Uterus (tissue), 2 donors: ENCODE measurements at regions not wholly inside any gene's neighbourhood (a gene's known extent, or its start where the extent isn't known, plus 50 kb on each side); places are given as distances from the start of the nearest gene placed in this dataset.

Experiments
- CTCF ChIP-seq, 4 experiments: fragments of 200-600 bp in 2 of 4; fragments of 450-650 bp in 2 of 4; sonication (generic) in 2 of 4; IDR thresholded peaks; one replicate each; pipeline ENCODE4 v1.5.1; 2016 to 2019; ENCODE audit warnings: antibody characterized with exemption in 4 of 4, mild to moderate bottlenecking in 2 of 4, moderate library complexity in 1 of 4
- POLR2A ChIP-seq, 2 donors: fragments of 450-650 bp; IDR thresholded peaks; one replicate each; pipeline ENCODE4 v1.6.1; 2016; ENCODE audit warnings: antibody characterized with exemption in 2 of 2, mild to moderate bottlenecking in 1 of 2, moderate library complexity in 1 of 2

- TF ChIP-seq POLR2A (IDR thresholded peaks at IDR 0.05) (no peak), CTCF (IDR thresholded peaks at IDR 0.05) (no peak)
Observed at GRCh38 chr5:163731256-163731655, 225.8 kb downstream of the MAT2B start.
